Caki2 (cell line): ENCODE measurements at regions not wholly inside any gene's neighbourhood (a gene's known extent, or its start where the extent isn't known, plus 50 kb on each side); places are given as distances from the start of the nearest gene placed in this dataset.

Experiments used
- DNase-seq: peaks from one replicate; pipeline ENCODE4 v3.0.0-alpha.2; 2015; ENCODE audit warnings: low read depth
- in situ Hi-C: cut with HindIII; loops from 2 replicates; pipeline ENCODE4 v1.10.0; 2016; ENCODE audit warnings: low sequenced_read_pairs, low pct_unique_long_range_greater_than_20kb, mixed read lengths

- in situ Hi-C loops: no loop called here
- DNase-seq: no peak
Measured at GRCh38 chr17:63116228-63116627, 150.2 kb downstream of the TANC2 start.

DNA sequence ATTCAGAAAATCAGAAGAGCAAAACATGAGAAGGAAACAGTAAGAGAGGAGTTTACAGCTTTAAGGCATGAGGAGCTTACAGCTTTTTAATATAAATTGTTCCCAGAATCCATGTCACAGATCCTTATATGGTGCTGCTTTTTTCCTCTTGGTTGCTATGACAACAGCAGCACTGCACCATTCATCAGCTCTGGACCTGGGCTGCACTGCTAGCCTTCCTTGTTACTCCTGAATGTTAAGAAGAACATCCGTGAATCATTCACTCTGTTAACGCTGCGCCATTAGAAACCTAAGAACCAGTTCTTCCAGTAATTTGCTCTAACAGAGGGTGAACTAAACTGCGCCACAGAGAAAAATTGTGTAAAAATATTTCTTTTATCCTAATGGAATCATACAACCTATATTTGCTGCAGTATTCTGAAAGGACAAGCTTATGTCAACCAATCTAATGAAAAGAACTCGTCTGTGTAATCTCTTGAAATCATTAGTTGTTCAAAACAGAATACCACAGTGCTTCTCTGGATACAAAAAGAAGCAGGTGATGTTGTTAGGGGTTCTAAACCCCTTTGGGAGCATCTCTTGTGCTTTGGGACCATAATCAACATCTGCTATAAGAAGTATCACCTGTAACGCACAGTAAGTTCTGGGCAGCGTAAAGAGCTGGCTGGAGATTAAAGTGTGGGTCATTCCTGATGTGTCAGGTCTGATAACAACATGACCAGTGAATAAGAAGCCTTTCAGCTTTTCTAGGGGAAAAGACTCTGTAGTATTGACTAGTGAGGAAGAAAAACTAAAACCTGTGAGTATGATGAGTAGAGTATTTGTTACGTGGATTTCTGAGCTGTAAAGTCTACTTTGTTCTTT, 151.2 kb downstream of the TANC2 start:
- in situ Hi-C loops: no loop called here
- peak; percentile 4 for DNase-seq

DNA sequence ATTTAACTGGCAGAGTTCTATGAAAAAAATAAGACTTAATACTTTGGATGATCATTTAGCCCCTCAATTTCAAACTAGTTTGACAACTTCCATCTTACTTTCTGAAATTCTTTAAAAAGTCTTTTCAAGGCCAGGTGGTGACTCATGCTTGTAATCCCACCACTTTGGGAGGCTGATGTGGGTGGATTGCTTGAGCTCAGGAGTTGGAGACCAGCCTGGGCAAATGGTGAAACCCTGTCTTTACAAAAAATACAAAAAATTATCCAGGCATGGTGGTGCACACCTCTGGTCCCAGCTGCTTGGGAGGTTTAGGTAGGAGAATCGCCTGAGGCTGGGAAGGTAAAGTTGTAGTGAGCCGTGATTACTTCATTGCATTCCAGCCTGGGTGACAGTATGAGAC, 154.4 kb downstream of the TANC2 start:
- in situ Hi-C loops: no loop called here
- no peak for DNase-seq

- DNase-seq: no peak
- in situ Hi-C loops: no loop called here
Measured at GRCh38 chr17:63124536-63124935, 158.5 kb downstream of the TANC2 start.

- in situ Hi-C loops: no loop called here
- no peak for DNase-seq
Measured at GRCh38 chr17:63124958-63125357, 158.9 kb downstream of the TANC2 start.

- in situ Hi-C loops: no loop called here
- DNase-seq: no peak
Measured at GRCh38 chr17:63125987-63126386, 160.0 kb downstream of the TANC2 start.

DNA sequence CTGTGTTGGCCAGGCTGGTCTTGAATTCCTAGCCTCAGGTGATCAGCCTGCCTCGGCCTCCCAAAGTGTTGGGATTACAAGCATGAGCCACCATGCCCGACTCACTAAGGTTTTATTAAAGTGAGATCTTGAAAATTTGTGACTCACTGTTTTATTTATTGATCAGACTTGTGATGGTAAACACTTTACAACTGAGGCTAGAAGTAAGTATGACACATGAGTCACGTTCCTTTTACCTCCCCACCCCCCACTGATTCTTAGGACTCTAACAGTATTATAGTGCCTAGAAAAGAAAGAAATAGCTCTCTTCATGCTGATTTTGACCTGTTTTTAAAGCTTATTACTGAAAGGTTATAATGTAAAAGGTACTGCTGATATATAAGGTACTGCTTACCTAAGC, 160.6 kb downstream of the TANC2 start:
- in situ Hi-C loops: no loop called here
- no peak for DNase-seq

DNA sequence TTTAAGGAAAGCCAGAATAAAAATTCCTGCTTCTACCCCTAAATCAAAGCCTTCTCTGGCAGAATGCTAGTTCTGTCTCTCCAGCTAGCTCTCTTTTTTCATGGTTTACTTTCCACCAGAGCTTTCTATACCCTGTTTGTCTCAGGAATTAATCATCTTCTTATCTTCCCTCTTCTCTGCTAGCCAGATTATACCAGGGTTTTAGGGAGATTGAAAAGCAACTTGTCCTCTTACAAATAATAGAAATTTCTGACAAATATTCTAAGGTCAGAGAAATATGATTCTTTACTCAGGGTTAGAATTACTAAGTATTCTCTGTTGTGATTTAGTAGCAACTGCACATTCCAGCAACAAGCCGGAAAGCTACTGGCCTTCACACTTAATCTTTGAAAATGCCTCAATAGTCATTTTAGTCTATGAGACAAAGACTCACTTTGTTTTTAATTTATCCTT, 166.4 kb downstream of the TANC2 start:
- in situ Hi-C loops: no loop called here

GRCh38 chr17:63133491-63133890, 167.5 kb downstream of the TANC2 start:
- no peak for DNase-seq
- in situ Hi-C loops: no loop called here

More for the DNA sequence above, 166.4 kb downstream of the TANC2 start:
- no peak for DNase-seq

DNA sequence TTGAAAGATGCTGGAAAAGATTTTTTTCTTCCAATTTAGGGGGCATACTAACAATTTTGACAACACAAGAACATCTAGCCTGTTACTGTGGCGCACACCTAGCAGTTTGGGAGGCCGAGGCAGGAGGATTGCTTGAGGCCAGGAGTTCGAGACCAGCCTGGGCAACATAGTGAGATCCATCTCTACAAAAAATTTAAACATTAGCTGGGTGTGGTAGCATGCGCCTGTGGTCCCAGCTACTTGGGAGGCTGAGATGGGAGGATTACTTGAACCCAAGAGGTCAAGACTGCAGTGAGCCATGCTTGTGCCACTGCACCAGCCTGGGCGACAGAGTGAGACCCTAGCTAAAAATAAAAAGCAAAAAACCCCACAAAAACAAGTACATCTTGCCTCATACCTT, 168.8 kb downstream of the TANC2 start:
- DNase-seq: no peak
- in situ Hi-C loops: no loop called here

GRCh38 chr17:63136369-63137012, 170.5 kb downstream of the TANC2 start:
- no peak for DNase-seq
- in situ Hi-C loops: no loop called here

GRCh38 chr17:63137163-63137562, 171.1 kb downstream of the TANC2 start:
- in situ Hi-C loops: no loop called here
- DNase-seq: no peak

DNA sequence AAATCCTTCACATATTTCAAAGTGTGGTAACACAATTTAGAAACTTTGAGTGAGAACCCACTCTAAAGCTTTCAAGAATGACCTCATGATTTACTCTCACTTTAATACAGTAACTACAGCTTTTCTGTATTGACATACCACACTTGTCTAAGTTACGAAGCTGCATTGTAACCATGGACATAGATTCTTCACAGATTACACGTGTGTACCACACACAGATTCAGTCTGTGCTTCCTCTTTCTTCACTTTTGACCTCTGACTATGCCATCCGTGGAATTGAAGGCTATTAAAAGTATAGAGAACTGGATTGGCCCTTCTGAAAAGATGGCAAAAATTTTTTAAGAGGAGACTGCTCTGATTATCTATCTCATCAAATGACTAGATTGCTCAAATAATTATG, 172.7 kb downstream of the TANC2 start:
- no peak for DNase-seq
- in situ Hi-C loops: no loop called here

DNA sequence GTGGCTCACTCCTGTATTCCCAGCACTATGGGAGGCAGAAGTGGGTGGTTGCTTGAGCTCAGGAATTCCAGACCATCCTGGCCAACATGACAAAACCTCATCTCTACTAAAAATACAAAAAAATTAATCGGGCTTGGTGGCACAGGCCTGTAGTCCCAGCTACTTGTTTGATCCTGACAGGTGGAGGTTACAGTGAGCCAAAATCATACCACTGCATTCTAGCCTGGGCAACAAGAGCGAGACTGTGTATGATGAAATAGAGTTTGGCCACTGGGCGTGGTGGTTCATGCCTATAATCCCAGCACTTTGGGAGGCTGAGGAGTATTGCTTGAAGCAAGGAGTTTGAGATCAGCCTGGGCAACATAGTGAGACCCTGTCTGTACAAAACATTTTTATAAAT, 173.3 kb downstream of the TANC2 start:
- no peak for DNase-seq
- in situ Hi-C loops: no loop called here

GRCh38 chr17:63140255-63140654, 174.2 kb downstream of the TANC2 start:
- DNase-seq: no peak
- in situ Hi-C loops: no loop called here

DNA sequence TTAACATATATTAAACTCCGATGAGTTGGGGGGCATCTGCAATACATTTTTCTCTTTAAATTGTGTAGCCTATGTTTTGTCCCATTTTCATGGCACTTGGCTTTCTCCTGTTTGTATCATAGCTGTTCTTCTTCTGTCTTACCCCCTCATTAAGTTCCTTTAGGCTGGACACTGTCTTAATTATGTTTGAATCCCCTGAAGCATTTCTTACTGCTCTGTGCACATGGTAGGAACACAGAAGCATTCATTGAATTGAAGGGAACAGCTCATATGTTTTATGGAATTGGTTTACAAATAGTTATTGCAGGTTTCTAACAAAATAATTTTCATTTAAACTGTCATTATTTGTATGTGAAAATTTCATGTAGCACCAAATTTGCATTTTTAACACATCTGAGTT, 176.8 kb downstream of the TANC2 start:
- DNase-seq: no peak
- in situ Hi-C loops: no loop called here

GRCh38 chr17:63150490-63150889, 184.5 kb downstream of the TANC2 start:
- in situ Hi-C loops: no loop called here
- DNase-seq: no peak

DNA sequence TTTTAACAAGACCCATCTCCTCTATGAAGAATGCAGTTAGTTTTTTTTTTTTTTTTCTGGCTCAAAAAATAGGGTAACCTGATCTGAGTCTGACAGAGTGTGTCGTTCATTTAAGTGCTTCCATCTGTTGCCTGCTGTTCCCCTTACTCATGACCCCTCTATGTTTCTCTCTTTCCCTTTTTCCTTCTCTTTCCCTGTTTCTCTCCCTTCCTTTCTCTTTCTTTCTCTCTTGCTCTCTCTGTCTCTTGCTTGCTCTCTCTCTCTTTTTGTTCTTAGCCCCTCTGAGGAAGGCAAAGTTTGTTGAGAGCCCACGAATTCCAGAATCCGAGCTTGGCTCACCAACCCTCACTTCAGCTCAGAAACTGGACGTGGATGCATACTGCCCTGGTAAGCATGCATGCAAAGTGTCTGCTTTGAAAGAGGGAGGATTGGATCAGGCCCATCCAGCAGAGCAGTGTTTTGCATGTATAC, 185.0 kb downstream of the TANC2 start:
- no peak for DNase-seq
- in situ Hi-C loops: no loop called here

DNA sequence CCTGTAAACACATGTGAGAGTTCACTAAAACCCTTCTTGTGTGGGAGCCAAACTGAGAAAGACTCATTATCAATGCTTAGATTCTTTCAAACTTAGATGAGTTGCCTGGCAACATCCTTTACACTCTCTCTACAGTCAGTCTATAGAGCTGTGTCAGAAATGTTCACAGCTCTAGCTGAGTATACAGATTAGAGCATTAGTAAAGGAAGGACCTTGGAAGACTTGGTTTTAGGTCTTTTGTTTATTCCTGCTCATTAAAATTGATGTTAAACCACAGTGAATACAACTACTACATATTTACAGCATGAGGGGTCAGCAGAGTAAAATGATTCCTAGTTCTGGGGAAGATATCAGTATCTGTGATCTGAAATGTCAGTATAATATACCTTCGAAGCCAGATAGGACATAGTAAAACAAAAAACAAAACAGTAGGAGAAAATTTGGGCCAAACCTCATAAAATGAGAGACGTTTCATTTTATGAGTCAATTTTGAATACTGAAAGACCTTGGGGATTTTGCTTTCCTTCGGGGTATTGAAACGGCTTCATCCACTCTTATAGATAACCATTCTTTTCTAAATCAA, 186.0 kb downstream of the TANC2 start:
- in situ Hi-C loops: no loop called here
- DNase-seq: no peak
